ENCODE measurements at regions not wholly inside any gene's neighbourhood (a gene's known extent, or its start where the extent isn't known, plus 50 kb on each side); places are given as distances from the start of the nearest gene placed in this dataset.
"Not testable (repeated sequence)": the region's sequence is repeated elsewhere in the genome, so short reads cannot be mapped to it uniquely, and the experiment has no call there.

DNA sequence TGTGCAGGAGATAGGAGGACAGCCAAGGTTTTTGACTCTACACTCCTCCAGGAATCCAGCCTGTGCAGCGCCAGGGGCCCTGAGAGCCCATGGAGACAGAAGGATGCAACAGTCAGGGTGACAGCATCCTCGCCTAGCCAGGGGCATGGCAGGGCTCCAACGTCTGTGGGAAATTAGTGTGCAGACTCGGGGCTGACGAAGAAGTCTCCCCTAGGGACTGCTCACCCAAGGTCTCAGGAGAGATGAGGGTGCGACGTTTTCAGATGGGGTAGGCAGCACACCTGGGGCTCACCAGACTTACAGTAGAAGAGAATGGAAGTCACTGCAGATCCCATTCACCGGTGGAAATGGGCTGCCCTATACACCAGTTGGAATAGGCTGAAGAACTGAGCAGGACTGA lies 241.7 kb downstream of the SETD4 start:
- no peak for DNase-seq (ENCODE audit: low read depth, low spot score)
- no peak overlapping the region for H3K27ac ChIP-seq

DNA sequence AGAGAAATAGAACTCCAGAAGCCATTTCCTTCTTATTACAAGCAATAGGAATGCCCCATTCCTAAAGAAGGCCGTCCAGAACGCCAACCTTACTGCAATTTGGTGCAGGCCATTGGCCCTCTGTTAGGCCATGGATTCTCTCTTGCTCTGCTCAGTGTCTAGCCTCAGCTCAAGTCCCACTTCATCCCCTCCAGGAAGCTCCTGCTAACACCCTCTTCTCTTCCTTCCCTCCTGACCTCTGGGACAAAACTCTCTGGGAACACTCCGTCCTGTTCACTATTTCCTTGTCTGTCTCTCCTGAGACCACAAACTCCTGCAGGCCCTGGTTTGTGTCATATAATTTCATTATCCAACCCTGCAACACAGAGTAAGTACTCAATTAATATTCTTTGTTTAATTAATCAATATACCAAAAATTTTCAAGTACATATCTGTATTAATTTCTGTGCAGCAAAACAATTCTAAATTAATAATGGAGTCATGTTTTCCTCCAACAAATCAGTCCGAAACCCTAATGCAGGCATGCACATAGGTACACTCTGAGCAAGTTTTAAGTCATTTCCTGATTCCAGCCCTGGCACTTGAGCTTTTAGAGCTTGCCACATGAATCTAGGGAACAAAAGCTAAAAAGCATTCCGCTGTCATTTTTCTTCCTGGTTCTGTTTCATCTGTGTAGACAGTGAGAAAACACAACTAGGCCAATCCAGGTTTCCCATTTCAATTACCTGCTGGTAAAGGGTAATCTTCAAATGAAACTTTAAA lies 245.3 kb downstream of the SETD4 start:
- DNase-seq (ENCODE audit: low read depth, low spot score): peak; percentile 8
- peak overlapping the region; percentile 56 for H3K27ac ChIP-seq

DNA sequence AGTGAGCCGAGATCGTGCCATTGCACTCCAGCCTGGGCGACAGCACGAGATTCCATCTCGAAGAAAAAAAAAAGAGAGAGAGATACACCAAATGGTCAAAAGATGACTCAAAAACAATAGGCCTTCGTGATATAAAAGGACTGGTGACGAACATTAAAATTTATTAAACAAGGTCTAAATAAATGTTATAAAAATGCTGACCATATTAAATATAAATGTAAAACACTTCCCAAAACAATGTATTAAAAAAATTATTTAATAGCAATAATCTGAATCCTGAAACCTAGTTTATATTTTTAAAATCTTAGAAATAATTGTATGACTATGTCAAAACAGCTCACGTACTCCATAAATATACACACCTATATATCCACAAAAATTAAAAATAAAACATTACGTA lies 247.6 kb downstream of the SETD4 start:
- no peak for DNase-seq (ENCODE audit: low read depth, low spot score)

DNA sequence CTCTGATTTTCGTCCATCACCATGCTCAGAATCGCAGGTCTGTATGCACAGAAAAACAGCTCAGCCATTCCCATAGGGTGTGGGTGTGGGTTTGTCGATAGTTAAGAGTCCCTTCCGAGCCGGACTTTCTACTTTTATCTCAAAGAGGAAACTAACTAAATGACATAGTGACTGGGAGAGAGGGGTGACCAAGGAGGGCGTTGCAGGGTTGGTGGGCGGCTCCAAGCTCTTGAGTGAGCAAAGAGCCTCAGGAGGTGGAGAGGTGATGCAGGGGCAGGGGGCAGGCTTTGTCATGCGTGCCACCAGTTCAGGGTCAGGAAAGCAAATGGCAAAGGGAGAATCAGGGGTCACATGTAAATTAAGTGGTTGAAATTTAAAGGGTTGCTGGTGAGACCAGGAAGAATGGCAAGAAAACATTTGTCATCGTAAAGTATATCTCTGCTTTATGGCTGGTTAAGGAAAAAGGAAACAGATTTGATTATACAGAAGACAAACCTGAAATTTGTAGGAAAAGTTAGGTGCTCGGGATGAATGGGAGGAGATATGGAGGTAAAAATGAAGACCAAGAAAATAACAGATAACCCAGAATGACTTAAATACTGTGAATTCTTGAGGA lies 249.0 kb downstream of the SETD4 start:
- DNase-seq (ENCODE audit: low read depth, low spot score): no peak
- no peak overlapping the region for H3K27ac ChIP-seq

More for the DNA sequence above, 247.6 kb downstream of the SETD4 start:
- no peak overlapping the region for H3K27ac ChIP-seq

DNA sequence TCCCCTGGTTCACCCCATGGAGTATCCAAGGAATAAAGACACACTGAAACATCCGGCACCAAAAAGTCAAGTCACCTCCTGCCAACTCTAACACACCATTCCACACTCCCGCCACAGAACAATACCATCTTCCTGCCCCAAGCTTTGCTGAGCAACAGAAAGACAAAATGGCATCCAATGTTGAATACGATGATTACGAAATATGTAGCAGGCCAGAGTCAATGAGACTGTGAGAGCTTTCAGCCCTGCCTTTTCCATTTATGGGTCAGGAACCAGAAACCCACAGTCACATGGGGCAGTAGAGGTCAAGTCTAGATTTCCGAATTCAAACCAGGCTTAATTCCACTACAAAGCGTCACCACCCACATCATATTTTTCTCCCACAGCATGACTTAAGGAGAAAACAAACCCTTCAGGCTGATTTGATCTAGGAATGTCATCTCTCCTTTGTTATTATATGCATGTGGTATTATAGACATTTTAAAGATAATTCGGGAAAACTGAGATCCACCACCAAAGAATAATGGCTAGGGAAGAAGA lies 249.8 kb downstream of the SETD4 start:
- H3K27ac ChIP-seq: no peak overlapping the region
- no peak for DNase-seq (ENCODE audit: low read depth, low spot score)

DNA sequence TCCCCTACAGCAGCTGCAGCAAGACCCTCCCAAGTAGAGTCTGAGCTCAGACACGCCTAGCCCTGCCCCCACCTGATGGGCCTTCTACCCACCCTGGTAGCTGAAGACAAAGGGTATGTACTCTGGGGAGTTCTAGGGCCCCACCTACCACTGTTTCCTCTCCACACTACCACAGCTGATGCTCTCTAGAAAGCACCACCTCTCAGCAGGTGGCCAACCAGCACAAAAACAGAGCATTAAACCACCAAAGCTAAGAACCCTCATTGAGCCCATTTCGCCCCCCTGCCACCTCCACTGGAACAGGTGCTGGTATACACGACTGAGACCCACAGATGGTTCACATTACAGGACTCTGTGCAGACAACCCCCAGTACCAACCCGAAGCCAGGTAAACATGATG lies 258.9 kb downstream of the SETD4 start:
- DNase-seq (ENCODE audit: low read depth, low spot score): no peak
- no peak overlapping the region for H3K27ac ChIP-seq

DNA sequence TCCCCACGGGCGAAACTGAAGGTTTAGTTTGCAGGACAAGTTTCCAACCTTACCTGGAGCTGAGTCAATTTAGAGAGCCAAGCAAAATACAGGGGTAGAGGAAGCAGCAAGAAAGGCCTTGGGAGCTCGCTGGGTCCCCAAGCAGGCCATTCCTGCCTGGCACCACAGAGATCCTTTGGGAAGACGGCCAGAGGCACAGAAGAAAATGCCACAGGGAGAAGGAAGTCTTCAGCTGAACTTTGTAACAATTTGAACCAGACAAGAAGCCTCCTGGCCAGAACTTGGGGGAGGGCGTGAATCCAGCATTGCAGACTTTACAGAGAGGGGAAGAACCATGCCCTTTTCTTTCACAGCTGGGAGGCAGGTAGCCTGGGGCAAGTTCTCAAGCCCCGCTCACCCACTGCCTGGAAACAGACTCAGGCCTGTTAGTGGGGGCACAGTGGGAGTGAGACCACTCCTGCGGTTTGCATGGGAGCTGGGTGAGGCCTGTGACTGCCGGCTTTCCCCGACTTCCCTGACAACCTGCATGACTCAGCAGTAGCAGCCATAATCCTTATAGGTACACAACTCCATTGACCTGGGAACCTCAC lies 259.4 kb downstream of the SETD4 start:
- not testable (repeated sequence) for DNase-seq (ENCODE audit: low read depth, low spot score)
- H3K27ac ChIP-seq: peak overlapping the region; percentile 9

DNA sequence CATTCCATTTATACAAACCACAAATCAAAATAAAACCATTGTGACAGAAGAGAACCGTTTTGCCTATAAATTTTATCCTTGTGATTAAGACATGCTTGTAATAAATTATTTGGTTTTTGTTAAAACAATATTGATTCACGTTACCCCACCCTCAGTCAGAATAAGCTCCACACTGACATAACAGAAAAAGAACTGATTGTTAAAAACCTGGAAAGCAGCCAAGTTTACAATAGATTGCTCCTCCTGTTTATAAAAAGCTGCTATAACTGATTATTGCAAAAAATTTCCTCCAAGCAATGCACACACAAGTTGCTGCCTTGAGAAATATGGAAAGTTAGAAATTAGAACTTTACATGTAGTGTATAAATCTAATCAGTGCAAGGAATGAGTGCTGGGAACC lies 263.5 kb downstream of the SETD4 start:
- H3K27ac ChIP-seq: no peak overlapping the region
- no peak for DNase-seq (ENCODE audit: low read depth, low spot score)

DNA sequence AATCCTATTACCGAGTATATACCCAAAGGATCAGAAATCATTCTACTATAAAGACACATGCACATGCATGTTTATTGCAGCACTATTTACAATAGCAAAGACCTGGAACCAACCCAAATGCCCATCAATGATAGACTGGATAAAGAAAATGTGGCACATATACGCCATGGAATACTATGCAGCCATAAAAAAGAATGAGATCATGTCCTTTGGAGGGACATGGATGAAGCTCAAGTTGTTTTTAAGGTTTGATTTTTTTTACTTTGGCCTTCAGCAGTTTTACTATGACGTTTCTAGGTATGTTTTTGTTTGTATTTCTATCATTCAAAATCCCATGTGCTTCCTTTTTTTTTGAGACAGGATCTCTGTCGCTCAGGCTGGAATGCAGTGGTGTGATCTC lies 265.8 kb downstream of the SETD4 start:
- not testable (repeated sequence) for H3K27ac ChIP-seq; DNase-seq (ENCODE audit: low read depth, low spot score)

DNA sequence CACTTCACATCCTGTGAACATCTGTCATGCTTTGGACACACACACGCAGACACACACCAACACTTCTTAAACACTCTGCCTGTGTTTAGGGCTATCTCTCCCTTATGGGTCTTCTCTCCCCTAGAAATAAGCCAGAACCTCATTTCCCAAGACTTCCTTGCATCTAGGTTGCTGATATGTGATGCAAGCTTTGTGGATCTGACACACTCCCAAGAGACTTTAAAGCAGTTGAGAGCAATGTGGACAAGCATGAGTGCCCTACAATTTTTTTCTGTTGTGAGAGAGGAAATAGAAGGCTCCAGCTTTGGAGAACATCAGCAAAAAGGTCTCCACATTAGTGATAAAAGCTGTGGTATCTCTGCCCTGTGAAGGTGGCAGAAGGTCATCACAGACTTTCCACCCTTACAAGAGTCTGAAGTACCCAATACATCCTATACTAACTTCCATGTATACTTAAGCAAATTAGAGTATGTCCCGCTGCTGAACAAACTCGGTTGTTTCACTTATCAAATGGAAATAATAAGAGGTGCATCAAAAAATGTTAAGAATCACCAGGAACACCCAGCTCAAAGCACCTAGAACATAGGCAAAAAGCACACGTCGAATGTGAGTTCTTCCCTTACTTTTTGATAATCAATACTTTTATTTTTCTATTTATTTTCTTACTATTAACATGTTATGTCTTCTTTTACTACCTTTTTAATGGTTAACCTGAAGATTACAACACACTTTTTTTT lies 267.6 kb downstream of the SETD4 start:
- DNase-seq (ENCODE audit: low read depth, low spot score): no peak
- no peak overlapping the region for H3K27ac ChIP-seq

DNA sequence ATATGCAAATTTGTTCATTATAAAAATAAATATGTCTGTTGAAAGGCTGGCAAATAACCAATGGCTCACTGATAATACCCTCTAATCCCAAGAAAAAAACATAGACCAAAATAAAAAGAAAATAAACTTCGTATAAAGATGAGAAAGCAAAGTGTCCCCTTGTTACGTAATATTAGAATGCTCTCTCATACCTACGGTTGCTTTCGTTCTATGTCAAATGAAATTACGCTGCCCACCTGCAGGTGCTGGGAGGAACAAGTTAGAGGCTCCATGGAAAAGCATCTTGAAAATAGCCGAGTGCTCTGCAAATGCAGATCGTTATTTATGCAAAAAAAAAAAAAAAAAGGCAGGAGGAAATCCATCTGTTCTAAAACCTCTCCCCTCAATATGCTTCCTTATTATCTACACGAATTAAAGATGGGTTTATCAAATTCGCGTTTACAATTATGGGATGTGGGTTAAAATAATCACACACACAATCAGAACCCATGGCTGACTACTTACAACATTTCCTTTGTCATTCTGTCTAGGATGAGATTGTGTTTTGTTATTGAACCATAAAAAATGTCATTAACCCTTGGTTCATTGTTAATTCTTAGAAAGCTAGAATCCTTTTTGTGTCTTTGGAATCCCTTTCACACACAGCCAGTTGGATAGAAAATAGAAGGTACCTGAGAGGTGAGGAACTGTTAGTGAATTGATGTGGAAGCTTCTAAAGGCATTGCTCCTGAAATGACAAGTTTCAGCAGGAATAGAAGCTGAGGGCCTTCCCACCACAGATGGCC lies 268.6 kb downstream of the SETD4 start:
- DNase-seq (ENCODE audit: low read depth, low spot score): no peak
- H3K27ac ChIP-seq: no peak overlapping the region

DNA sequence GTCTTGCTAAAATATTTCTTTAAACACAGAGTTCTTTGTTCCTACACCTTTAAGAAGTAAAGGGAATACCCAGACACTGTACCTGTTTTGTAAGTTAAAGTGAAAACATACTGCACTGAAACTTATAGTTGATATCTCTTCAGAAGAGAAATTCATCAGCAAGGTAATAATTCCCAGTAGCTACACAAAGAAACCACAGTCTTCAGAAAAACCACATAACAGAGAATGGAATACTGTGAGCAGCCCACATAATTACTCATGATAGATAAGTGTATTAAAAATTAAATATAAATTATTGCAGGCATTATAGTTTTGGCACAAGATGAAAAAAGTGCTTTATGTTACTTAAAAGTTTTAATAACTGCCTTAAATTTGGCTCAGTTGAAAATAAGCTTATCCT lies 276.6 kb downstream of the SETD4 start:
- no peak for DNase-seq (ENCODE audit: low read depth, low spot score)
- no peak overlapping the region for H3K27ac ChIP-seq

DNA sequence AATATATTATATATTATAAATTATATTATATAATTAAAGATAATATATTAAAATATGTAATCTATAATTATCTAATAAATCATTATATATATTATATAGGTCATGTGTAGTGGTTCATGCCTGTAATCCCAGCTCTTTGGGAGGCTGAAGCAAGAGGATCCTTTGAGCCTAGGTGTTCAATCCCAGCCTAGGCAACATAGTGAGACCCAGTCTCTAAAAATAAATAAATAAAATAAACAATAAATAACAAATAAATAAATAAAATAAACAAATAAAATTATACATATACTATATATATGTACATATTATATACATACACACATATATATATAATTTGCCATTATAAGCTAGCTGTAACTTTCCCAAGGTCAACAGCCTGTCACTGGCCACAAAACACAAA lies 277.7 kb downstream of the SETD4 start:
- no peak overlapping the region for H3K27ac ChIP-seq
- no peak for DNase-seq (ENCODE audit: low read depth, low spot score)

DNA sequence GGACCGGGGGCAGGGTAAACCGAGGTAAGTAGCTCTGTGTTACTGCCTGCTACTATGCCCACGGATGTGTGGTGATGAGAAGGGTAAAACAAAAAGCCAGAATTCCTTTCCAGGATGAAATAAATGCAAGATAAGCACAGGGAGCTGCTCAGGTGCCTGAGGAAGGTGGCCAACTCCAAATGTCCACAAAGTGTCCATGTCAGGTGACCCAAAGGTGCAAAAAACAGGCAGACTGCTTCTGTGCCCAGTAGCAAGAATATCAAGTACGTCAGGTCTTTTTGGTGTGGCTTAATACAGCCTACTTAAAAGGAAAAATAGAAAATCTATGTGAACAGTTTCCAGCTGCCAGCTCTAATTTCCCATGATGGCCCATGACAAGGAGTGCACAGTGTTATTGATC lies 279.3 kb downstream of the SETD4 start:
- DNase-seq (ENCODE audit: low read depth, low spot score): no peak
- no peak overlapping the region for H3K27ac ChIP-seq

DNA sequence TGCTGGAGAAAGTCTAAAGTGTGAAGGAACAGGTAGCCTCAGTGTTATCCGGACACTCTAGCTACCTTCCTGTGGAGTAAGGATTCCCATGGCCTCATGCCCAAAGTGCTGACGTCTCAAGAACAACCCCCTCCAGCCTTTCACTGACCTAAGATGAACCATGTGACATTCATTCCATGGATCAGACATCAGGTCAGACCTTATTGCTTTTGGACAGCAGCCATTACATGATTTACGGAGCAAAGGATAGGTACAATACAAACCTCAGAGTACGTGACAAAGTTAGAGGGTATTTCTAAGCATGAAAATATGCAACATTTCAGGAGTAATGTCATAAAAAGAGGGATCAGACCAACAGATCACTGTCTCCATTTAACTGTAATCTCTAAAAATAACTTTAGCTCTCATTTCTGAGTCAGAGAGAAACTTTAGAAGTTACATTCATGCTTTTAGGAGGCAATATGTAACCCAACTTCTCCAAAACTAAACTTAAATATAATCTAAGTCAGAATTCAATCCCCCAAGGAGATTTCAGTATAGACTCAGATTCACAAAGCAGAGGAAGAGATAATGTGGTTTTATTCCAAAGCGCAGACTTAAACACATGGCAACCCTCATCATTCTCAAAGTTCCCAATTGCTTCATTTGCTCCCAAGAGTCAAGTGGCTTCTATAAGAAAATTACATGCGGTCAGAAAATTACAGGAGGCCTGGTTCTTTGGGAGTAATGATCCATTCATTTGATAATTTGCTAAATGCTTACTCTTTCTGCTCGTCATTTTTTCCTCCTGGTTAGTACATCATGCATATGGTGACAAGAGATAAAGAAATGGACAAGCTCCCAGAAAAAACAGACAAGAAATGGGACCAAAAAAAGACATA lies 280.4 kb downstream of the SETD4 start:
- H3K27ac ChIP-seq: peak overlapping the region; percentile 23
- peak; percentile 43 for DNase-seq (ENCODE audit: low read depth, low spot score)

DNA sequence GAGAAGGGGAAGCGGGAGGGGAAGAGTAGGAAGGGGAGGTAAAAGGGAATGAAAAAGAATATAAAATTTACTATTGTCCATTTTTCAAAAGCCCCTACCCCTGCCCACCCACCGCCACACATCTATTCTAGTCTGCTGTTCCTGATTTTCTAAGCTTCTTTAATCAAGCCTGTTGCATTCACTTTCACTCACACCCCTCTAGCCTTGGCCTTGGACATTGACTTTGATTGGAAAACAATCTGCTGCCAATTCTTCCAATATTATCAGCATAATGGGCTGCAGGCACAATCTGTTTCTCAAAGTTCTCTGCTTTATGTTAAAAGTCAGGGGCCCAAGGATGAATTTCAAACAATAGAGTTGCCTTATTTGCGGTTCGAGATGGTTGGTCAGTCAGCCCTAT lies 281.2 kb downstream of the SETD4 start:
- H3K27ac ChIP-seq: peak overlapping the region; percentile 23
- no peak for DNase-seq (ENCODE audit: low read depth, low spot score)

DNA sequence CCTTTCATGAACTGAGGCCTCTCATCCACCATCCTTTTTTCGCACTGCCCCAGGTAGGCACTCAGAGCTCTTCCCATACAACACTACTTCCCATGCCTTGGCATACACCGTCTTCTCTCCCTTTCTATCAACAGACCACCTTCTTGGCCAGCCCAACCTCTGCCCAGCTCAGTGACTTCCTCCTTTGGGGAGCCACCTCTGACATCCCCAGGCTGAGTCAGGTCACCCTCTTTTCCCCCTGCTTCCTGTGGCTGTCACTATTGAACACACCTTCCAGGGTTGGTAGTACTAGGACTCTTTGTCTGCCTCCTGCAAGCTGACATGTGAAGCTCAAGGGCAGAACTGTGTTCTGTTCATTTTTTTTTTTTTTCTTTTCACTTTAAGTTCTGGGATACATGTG lies 283.2 kb downstream of the SETD4 start:
- no peak for DNase-seq (ENCODE audit: low read depth, low spot score)
- H3K27ac ChIP-seq: peak overlapping the region; percentile 69

DNA sequence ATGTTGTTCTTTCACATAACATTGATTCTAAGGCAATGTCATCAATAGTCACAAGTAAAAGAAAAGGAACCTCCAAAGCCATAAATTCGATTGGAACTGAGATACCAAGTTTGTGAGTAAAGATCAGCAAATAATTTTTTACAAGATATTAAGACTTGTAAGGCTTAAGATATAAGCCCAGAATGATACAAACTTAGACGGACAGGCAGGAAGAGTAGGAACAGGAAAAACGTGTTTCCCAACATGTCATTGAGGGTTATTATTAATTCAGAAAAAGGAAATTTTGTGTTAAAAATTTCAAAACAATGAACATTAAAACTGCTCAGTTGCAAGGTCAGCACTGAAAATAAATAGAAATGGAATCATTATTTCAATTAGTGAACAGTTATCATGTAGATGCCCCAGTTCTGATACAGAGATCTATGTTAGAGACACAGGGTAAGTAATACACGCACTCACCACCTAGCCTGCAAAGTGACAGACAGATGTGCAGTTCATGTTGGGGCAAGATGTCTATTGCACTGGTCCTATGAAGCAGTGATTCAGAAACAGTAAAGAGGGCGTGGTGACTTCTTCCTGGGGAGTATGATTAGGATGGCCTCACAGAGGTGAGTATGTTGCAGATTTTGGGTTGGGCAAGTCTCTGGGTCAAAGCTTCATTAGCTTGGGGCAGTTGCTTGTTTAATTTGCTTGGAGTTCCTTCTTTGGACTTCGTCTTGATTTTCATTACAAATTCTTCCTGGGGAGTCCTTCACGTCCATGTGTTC lies 284.4 kb downstream of the SETD4 start:
- peak; percentile 90 for DNase-seq (ENCODE audit: low read depth, low spot score)
- peak overlapping the region; percentile 69 for H3K27ac ChIP-seq

Measured in epithelial cell of prostate (primary cell).